ENCODE measurements at regions not wholly inside any gene's neighbourhood (a gene's known extent, or its start where the extent isn't known, plus 50 kb on each side); places are given as distances from the start of the nearest gene placed in this dataset.
"Not testable (repeated sequence)": the region's sequence is repeated elsewhere in the genome, so short reads cannot be mapped to it uniquely, and the experiment has no call there.

DNA sequence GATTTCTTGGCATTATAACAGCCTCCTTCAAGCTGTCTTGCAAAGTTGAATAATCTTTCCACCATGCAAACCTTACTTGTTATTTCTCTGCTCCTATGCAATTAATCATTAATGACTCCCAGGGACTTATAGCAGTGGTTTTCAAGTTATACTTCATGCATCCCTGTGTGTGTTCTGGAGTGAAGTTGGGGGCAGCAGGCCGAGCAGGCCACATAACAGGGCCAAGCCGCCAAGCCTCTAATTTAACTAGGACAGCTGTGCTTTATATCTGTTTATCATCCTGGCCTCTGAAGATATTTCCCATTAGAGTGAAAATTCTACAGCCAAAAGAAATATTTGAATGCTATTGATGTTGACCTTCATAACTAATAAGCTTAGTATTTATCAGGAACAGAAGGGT lies 133.5 kb upstream of the PAK3 start:
- DNase-seq = no peak

DNA sequence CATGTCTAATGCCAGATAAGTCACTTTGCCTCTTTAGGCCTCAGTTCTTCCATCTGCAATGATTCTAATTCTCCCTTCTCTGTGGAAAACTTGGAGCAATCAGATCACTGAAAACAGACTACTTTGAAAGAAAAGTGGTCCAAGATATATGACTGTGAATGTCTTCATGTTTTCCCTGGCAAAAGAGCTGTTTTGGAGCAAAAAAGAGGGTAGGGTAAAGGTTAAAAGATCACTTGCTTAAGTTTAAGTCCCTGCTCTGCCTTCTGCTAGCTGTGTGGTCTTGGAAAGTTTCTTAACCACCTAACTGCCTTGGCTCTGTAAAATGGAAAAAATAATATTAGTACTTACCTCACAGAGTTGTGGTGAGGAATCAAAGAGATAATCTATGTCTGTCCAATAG lies 140.3 kb upstream of the PAK3 start:
- DNase-seq = no peak

DNA sequence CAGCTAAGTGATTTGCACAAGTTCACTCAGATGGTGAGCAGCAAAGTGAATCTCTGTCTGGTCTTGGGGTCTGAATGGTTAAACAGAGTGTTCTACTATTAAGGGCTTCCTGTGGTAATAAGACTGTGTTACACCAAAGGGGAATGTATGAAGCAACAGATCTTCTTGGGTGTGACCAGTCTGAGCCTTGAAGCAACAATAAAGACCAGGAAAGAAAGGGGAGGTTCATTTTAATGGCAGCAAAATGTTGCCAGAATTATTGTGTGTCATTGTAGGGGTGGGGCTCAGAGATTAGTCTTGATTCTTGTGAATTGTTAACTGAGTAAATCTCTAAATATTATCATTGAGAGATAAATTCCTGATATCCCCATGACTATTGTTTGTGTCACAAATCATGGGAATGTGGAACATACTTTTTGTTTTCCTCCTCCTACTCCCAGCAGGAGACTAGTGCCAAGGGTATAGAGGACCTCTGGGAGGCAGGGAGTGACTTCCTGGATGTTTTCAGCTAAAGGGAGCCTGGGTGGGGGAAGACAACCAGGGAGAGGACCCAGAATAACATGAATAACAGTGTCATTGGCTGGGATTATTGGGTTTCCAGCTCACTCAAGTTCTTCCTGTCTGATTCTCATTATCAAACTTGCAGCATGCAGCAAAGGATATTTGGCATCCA lies 141.4 kb upstream of the PAK3 start:
- DNase-seq = no peak

DNA sequence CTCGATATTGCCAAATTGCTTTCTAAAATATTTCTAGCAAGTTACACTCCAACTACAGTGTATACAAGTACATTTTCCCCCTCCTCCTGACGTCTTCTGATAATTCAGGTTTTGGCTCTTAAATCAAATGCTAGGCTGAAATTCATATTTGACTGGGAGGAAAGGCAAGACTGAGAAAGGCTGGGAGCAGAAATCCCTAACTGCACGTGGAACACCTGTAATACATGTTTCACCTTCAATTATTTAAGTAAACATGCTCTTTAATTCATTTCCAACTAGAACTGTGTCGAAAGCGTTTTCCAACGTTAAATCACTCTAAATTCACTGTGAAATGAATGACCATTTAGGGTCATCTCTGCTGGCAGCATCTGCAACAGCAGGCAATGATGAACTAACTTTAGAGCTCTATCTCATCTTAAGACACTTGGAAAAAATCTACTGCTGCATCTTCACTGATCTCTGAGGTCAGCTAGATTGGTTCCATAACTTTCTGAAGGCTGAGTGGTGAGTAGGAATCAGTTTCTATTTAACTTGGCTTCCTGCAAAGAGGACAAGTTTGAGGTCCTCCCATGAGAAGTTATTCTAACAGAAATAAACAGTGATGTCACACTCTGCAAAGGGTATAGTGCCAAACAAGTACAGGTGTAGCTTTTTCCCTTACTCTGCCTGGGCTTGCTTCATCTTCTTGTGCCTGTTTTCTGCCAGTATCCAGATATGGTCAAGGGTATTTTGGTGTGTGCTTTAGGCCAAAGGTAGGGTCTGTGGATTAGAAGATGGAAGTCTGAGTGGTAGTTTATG lies 144.3 kb upstream of the PAK3 start:
- DNase-seq = no peak

DNA sequence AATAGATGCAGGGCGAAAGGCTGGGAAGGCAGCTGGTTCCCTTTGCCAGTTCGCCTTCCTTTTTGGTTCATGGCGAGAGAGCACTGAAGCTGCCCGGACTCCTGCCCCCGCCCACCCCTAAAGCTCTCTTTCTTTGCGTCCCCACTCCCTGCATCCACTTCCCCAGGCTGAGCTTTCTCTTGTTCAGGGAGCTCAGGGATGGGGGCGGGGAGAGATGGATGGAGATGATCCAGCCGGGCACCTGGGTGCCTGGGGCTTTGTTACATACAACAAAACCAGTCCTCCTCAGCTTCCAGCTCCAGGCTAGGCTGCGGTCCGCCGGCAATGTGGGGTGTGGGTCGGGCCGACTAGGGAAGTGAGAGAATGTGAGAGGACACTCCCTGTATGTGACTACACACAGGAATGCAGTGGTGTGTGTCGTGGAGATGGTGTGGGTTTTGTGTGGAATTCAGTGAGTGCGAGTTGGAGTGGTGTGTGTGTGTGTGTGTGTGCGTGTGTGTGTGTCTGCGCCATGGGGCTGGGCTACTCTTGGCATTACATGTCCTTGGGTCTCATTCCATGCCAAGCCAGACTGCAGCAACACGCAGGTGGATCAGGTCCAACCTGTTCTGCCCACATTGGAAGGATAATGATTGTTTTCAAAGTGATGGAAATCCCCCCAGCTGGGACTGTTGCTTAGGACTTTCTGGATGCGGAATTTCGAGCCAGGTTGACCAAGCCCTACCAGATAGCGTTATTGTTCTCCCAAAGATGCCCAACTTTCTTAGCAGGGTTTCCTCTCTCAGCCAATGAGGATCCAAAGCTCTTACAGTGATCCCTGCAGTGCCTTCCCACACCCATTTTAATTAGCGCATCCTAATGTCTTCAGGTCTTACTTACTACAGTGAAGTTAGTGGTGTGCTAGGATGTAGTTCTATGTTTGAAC lies 149.4 kb upstream of the CHRDL1 start:
- no peak for DNase-seq

DNA sequence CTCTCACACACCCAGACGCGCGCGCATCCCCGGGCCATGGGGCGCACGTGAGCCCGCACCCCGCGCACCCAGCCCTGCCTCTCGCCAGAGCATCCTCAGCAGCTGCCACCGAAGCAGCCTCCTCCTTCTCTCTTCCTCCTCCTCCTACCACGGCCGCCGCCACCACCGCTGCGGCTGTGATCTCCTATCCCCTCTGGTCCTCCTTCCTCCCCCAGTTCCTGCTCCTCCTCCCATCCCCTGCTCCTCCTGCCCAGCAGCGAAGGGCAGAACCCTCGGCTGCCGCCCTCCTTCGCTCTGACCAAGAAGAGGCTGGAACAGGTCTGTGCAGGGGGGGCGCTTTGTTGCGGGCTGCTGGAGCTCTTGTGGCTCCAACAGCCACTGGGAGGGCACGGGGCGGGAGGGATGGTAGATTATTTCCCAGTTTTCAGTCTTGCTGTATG lies 148.7 kb upstream of the CHRDL1 start:
- DNase-seq = no peak

DNA sequence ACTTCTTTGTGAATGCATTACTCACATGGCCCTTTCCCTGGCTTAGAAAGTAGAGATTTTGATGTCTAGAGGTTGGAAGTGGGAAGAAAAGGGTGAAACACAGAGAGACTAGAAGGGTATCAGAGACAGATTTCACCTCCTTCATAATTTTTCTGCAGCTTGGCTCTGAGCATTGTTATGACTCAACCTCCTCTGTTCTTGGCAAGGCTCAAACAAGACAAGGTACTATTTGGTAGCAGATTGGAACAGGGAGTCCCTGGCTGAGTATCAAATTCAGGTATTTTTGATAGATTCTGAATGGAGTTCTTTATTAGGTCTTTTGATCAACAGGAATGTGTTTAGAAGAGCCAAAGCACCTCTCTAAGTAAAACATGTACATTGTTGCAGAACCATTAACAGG lies 146.3 kb upstream of the CHRDL1 start:
- DNase-seq = no peak

DNA sequence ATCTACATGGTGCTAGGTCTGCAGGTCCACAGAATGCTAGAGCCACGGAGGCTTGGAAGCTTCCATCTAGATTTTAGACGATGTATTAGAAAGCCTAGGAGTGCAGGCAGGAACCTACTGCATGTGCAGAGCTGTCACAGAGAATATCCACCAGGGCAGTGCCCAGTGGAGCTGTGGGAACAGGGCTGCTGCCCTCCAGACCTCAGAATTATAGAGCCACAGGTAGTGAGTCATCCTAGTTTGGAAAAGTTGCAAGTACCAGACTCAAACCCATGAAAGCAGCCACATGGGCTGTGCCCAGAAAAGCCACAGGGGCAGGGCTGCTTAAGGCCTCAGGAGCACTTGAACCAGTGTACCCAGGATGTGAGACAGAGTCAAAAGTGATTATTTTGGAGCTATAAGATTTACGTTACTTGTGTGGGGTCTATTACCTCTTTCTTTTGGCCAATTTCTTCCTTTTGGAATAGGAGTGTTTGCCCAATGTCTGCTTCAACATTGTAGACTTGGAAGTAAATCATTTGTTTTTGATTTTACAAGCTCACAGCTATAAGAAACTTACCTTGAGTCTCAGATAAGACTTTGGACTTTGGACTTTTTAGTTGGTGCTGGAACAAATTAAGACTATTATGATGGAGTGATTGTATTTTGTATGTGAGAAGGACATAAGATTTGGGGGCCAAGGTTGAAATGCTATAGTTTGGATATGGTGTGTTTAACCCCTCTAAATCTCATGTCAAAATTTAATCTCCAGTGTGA lies 143.5 kb upstream of the CHRDL1 start:
- no peak for DNase-seq

DNA sequence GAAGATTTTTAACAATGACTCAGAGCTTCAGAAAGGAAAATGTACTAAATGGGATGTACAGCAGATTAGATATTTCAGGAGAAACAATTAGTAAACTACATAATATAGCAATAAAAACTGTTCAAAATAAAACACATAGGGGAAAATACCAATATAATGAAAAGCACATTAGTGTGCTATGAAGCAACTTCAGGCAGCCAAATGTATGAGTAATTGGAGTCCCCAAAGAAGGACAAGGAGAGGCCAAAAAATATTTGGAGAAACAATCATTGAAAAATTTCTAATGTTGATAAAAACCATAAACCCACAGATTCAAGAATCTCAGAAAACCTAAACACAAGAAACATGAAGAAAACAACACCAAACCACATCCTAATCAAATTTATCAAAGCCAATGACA lies 129.3 kb upstream of the CHRDL1 start:
- no peak for DNase-seq

DNA sequence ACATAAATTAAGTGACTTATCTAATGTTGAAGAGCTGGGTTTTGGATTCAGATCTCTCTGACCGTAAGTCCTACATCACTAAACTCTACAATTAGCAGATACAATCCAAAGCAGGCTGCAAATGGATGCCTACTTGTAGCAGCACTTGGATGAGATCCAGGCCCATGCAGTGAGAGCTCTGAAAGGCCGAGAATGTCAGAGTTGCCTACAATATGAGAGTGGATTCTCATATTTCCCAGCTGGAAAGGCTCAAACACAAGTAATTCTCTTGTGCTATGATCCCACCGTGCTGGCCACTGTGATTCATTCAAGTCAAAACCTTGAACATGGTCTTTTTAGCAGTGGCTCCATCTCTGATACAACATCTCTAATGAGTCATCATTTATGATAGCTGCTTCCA lies 125.4 kb upstream of the CHRDL1 start:
- no peak for DNase-seq

DNA sequence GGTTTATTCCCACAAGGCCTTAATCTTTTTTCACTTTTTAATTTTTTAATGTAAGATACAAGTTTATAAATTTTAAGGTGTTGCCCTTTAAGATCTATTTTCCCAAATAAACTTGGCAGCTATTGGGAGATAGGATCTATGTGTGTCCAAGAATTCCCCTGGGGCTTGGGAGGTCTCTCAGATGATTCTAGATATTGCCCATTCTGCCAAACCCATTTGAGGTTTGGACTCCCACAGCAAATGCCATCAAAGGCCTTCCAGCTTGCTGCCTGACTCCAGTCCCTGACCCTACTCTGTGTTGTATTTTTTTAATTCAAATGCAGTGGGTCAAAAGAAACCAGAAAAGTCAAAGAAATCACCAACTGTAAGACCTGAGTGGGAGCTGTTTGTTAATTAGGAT lies 120.0 kb upstream of the CHRDL1 start:
- DNase-seq = no peak

DNA sequence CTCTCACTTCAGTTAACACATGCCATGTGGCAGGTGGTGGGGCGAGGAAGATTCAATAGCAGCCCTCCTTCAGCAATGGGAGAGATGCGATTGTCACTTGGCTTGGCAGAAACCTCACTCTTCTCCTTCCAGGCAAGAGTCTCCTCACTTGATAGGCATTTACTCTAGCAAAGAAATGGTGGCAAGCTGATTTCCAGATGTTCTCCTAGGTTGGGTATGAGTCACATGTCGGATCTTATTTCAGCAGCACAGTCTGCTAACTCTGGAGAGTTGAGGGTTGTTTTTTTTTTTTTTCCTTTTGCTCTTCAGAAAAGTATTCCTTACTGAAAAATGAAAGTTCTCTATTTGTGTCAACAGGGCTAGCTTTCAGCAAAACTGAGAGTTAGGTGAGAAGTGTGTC lies 119.5 kb upstream of the CHRDL1 start:
- no peak for DNase-seq

DNA sequence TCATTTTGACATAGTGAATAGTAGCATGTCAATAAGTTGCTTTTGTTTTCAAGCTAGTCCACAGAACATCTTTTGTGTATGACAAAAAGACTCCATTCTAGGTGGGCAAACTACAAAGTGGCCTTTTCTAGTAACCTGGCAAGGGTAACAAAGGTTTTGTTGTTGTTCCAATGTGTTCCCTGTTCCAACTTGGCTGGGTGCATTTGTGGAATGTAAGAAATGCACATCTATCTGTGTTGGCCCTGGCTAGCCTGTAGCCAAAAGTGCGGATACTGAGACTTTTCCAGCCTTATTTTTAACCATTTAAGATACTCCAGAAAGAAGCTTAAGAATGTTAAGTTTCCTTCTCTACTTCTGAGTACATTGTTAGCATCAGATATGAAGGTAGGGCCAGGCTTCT lies 118.7 kb upstream of the CHRDL1 start:
- DNase-seq = no peak

DNA sequence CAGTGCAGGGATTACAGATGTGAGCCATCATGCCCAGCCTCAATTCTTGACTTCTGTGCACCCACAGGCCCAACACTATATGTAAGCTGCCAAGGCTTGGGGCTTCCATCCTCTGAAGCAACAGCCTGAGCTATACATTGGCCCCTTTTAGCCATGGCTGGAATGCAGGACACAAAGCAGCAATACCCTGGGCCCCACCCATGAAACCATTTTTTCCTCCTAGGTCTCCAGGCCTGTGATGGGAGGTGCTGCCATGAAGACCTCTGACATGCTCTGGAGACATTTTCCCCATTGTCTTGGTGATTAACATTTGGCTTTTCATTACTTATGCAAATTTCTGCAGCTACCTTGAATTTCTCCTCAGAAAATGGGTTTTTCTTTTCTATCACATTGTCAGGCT lies 109.1 kb upstream of the CHRDL1 start:
- DNase-seq = not testable (repeated sequence)

DNA sequence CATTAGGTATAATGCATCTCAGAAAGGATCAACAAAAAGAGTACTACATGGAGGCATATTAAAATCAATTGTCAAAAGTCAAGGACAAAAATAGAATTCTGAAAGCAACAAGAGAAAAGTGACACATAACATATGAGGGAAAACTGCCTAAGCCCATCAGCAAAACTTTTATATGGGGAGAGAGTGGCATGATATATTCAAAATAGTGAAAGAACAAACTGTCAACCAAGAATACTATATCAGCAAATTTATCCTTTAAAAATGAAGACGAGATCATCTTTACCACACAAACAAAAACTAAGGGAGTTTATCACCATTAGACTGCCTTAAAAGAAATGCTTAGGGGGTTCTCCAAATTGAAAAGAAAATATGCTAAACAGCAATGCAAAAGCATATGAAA lies 86.4 kb upstream of the CHRDL1 start:
- no peak for DNase-seq

DNA sequence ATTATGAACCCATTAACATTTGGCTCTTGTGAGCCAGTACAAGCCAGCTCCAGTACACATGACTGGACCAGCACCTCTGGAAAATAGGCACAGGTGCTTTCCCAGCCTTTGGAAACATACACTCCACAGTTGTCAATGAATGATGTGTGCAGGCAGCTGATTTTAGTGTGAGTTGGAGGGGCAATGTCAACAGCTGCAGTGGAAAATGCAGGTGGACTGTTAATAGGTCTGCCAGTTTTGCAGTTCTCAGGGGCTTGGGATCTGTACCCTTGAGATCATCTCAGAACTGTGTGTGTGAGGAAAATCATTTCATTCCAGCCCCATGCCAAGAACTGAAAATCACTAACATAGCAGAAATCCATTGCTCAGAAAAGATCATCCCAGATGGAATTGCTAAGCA lies 81.7 kb upstream of the CHRDL1 start:
- no peak for DNase-seq

DNA sequence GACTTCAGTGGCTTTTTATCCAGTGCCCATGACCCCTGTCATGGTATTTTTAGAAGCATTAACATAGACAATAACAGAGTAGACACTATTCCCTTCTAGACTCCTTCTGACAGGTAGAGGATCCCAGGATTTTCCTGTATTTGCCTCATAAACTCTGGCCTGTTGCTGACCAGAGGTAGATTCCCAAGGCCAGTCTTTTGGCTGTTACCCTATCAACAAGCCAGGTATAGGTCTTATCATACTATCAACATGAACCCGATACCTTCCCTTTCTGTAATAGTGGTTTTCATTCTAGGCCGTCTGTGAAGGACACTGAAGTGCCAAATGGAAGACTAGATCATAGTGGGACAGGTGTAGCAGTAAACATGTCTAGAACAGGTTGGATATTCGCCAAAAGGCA lies 76.2 kb upstream of the CHRDL1 start:
- DNase-seq = no peak

DNA sequence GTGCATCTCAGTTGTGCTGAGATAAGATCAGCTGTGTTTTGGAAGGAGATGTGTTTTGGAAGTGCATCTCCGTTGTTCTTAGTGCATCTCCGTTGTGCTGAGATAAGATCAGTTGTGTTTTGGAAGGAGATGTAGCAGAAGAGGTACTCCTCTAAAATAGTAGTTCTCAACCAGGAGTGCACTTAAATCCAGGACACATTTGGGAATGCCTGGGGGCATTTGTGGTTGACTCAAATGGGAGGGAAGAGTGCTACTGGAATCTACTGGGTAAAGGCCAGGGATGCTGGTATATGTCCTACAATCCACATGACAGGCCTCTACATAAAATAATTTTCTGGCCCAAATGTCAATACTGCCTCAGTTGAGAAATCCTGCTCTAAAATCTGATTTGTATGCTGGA lies 70.8 kb upstream of the CHRDL1 start:
- DNase-seq = no peak

DNA sequence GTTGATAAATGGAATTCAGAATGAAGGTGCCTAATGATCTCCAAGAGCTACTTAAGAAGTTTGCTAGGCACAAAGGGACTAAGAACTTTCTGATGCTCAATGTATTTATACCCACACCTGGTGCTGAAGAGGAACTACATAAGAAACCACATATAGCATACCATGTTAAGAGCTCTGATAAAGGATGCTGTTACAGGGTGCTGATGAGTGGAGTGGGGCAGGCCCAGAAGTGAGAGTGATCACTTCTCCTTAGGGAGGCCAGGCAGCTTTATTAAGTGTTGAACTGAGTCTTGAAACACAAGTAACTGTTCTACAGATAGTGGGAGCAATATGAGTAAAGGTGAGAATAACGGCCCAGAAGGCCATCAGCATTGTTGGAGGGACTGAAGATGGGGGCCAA lies 68.3 kb upstream of the CHRDL1 start:
- no peak for DNase-seq

DNA sequence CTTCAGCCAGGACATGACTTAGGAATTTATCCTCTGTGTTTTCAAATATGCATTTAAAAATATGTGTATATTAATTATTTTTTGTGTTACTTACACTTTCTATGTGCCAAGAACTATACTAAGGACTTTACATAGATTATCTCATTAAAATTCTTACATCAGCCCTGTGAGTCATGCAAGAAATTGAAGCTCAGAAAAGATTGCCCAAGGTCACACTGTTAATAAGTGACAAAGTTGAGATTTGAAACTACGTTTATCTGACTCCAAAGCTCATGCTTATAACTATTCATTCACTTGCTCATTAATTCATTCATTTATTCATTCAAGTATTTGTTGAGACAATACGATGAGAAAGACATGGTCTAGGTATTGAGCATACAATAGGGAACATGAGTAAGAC lies 62.9 kb upstream of the CHRDL1 start:
- no peak for DNase-seq

DNA sequence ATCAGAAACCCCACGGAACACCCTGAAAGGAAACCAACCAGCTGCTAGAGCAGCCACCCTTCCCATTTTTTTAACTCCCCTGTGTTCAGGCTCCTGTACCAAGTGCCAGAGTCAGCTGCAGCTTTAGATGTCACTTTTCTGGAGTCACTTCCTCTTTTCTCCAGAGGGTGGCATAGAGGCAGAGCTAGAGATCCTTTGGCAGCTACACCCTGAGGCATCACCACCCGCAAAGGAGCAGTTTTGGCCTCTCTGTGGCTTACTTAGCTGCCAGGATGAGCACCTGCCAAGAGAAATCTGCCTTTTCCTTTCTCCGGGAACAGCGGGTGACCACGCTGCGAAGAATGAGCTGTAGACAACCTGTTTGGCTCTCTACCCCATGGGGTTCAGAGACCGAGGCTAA lies 58.0 kb upstream of the CHRDL1 start:
- DNase-seq = no peak

DNA sequence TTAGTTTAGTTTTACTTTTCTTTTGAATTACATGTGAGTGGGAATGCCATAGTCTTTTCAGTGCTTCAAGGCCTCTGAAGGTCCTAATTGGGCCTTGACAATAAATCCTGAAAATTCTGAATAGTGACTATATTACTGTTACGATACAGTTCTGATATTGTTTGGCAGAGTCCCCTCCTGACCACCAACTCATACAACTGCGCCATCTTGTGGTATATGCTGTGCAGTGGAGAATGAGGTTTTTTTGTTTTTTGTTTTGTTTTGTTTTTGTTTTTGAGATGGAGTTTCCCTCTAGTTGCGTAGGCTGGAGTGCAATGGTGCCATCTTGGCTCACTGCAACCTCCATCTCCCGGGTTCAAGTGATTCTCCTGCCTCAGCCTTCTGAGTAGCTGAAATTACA lies 56.6 kb upstream of the CHRDL1 start:
- DNase-seq = no peak

DNA sequence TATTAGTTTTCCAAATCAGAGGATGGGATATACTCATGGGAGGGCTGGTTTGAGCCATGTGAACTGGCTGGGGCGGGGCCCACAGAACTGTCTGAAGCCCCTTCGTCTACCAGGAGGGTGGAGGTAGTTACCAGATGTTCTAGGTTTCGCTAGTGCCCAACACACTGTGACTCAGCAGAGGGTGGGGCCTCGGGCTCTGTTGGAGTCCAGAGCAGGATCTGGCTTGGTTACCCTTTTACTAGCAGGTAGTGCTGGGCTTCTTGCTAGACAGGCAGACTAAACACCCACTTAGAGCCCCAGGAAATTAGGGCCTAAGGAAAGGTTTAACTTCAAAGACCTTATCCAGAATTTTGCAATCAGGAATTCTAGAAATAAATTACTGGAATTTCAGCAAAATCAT lies 56.2 kb upstream of the CHRDL1 start:
- DNase-seq = no peak
